ENCODE measurements at regions not wholly inside any gene's neighbourhood (a gene's known extent, or its start where the extent isn't known, plus 50 kb on each side); places are given as distances from the start of the nearest gene placed in this dataset.

GRCh38 chr16:35210681-35211433 lies 1751.4 kb downstream of the TP53TG3F start:
- BruUV-seq (replicated peaks) = no TSS peak
- ChIA-PET CTCF (no interaction called here), POLR2A (no interaction called here)
- H3K4me3 ChIP-seq (ENCODE audit: low read depth in 2 of 2, low read length in 2 of 2) = no peak overlapping the region
- no peaks in the 10 kb centered on the region for H3K27me3 ChIP-seq (ENCODE audit: control insufficient read depth, insufficient read depth, low read length)
- intact Hi-C loops (cut with micrococcal nuclease; ENCODE audit: unreplicated experiment) = no loop called here
- ATAC-seq (no peak), DNase-seq (ENCODE audit: low read depth, low spot score) (no peak)
- no peak overlapping the region for H3K27ac ChIP-seq (ENCODE audit: low read length)
- in situ Hi-C loops (cut with HindIII; ENCODE audit: low pct_unique_long_range_greater_than_20kb, low sequenced_read_pairs) = no loop called here
- no peaks in the 10 kb centered on the region for H3K36me3 ChIP-seq (ENCODE audit: control insufficient read depth, insufficient read depth, low read length)
- H3K4me1 ChIP-seq (ENCODE audit: control insufficient read depth, insufficient read depth, low read length) = no peaks in the 10 kb centered on the region
- no peak for TF ChIP-seq CTCF (IDR thresholded peaks at IDR 0.05)
- TF ChIP-seq, protein P1, sequence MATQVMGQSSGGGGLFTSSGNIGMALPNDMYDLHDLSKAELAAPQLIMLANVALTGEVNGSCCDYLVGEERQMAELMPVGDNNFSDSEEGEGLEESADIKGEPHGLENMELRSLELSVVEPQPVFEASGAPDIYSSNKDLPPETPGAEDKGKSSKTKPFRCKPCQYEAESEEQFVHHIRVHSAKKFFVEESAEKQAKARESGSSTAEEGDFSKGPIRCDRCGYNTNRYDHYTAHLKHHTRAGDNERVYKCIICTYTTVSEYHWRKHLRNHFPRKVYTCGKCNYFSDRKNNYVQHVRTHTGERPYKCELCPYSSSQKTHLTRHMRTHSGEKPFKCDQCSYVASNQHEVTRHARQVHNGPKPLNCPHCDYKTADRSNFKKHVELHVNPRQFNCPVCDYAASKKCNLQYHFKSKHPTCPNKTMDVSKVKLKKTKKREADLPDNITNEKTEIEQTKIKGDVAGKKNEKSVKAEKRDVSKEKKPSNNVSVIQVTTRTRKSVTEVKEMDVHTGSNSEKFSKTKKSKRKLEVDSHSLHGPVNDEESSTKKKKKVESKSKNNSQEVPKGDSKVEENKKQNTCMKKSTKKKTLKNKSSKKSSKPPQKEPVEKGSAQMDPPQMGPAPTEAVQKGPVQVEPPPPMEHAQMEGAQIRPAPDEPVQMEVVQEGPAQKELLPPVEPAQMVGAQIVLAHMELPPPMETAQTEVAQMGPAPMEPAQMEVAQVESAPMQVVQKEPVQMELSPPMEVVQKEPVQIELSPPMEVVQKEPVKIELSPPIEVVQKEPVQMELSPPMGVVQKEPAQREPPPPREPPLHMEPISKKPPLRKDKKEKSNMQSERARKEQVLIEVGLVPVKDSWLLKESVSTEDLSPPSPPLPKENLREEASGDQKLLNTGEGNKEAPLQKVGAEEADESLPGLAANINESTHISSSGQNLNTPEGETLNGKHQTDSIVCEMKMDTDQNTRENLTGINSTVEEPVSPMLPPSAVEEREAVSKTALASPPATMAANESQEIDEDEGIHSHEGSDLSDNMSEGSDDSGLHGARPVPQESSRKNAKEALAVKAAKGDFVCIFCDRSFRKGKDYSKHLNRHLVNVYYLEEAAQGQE (IDR thresholded peaks at IDR 0.05; ENCODE audit: insufficient read depth in 1 of 2, low read depth in 2 of 2, low read length in 1 of 2) = no peak
- TF ChIP-seq POLR2AphosphoS5 (IDR thresholded peaks at IDR 0.05; ENCODE audit: low read depth, low read length) = no peak
- no peak for TF ChIP-seq SIN3A (IDR thresholded peaks at IDR 0.05; ENCODE audit: borderline replicate concordance, insufficient read depth, low read depth, low read length)
- no peak for TF ChIP-seq TCF7L2 (IDR thresholded peaks at IDR 0.05; ENCODE audit: low read depth, low read length)
- no peaks in the 10 kb centered on the region for H3K9me3 ChIP-seq (ENCODE audit: control insufficient read depth, insufficient read depth, low read depth, low read length)

DNA sequence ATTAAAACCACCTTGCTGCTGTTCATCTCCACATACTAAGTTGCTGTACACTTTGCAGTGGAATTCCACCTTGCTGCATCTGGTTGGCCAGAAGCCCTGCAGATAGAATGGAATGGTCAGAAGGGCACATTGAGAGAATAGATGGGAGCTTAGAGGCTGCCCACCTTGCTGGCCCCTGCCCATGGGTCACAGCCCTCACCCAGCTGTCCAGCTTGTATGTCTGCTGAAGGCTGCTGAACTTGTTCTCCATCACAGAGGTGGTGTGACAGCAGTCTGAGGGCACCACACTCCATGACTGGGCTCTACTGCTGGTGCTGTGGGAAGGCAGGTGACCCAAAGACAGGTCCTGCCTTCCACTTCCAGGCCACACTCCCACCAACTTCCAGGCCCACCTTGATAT lies 1755.4 kb downstream of the TP53TG3F start:
- H3K27ac ChIP-seq (ENCODE audit: low read length) = no peak overlapping the region
- POLR2A ChIA-PET = no interaction called here
- no peaks in the 10 kb centered on the region for H3K36me3 ChIP-seq (ENCODE audit: control insufficient read depth, insufficient read depth, low read length)
- DNase-seq (ENCODE audit: low read depth, low spot score) (no peak), ATAC-seq (no peak)
- H3K4me3 ChIP-seq (ENCODE audit: low read depth in 2 of 2, low read length in 2 of 2) = no peak overlapping the region
- CTCF ChIA-PET = no interaction called here
- H3K9me3 ChIP-seq (ENCODE audit: control insufficient read depth, insufficient read depth, low read depth, low read length) = no peaks in the 10 kb centered on the region
- no peaks in the 10 kb centered on the region for H3K4me1 ChIP-seq (ENCODE audit: control insufficient read depth, insufficient read depth, low read length)
- in situ Hi-C loops (cut with HindIII; ENCODE audit: low pct_unique_long_range_greater_than_20kb, low sequenced_read_pairs) = no loop called here
- no TSS peak for BruUV-seq (replicated peaks)
- intact Hi-C loops (cut with micrococcal nuclease; ENCODE audit: unreplicated experiment) = no loop called here
- no peaks in the 10 kb centered on the region for H3K27me3 ChIP-seq (ENCODE audit: control insufficient read depth, insufficient read depth, low read length)
- TF ChIP-seq TCF7L2 (IDR thresholded peaks at IDR 0.05; ENCODE audit: low read depth, low read length) (no peak), POLR2AphosphoS5 (IDR thresholded peaks at IDR 0.05; ENCODE audit: low read depth, low read length) (no peak), CTCF (IDR thresholded peaks at IDR 0.05) (no peak), SIN3A (IDR thresholded peaks at IDR 0.05; ENCODE audit: borderline replicate concordance, insufficient read depth, low read depth, low read length) (no peak)
- TF ChIP-seq, protein P1 (IDR thresholded peaks at IDR 0.05; ENCODE audit: insufficient read depth in 1 of 2, low read depth in 2 of 2, low read length in 1 of 2) = no peak

All from Panc1 (cell line).